ENCODE measurements at regions not wholly inside any gene's neighbourhood (a gene's known extent, or its start where the extent isn't known, plus 50 kb on each side); places are given as distances from the start of the nearest gene placed in this dataset.
"Not testable (repeated sequence)": the region's sequence is repeated elsewhere in the genome, so short reads cannot be mapped to it uniquely, and the experiment has no call there.

GRCh38 chr12:87394168-87394567 lies 635.0 kb downstream of the C12orf50 start:
- not testable (repeated sequence) for TF ChIP-seq CTCF, POLR2A (IDR thresholded peaks at IDR 0.05)
